CD14-positive monocyte (primary cell): ENCODE measurements at regions not wholly inside any gene's neighbourhood (a gene's known extent, or its start where the extent isn't known, plus 50 kb on each side); places are given as distances from the start of the nearest gene placed in this dataset.

Experiments
- DNase-seq, 3 donors: peaks; one replicate each; pipeline ENCODE4 v3.0.0-alpha.2; 2011 to 2022
- H2AFZ ChIP-seq: 2 replicates; pipeline ENCODE4 v1.6.0; 2012; ENCODE audit warnings: mild to moderate bottlenecking, low read depth, low read length, inconsistent platforms; ENCODE audit not compliant: insufficient read depth, poor library complexity, severe bottlenecking
- H3K27ac ChIP-seq, 2 donors: 1 replicate in 1 of 2; 2 replicates in 1 of 2; pipeline ENCODE4 v1.5.1; 2012 to 2013; ENCODE audit warnings: low read length in 2 of 2, control low read depth in 1 of 2, inconsistent platforms in 1 of 2, low read depth in 1 of 2, mild to moderate bottlenecking in 1 of 2
- H3K27me3 ChIP-seq, 2 donors: one replicate each; pipeline versions ENCODE4 v1.6.0 to v1.6.1; 2011 to 2013; ENCODE audit warnings: low read length in 2 of 2; ENCODE audit not compliant: control insufficient read depth in 2 of 2, insufficient read depth in 2 of 2
- H3K36me3 ChIP-seq, 2 donors: replicated peaks in 1 of 2; 1 replicate in 1 of 2; 2 replicates in 1 of 2; pipeline versions ENCODE4 v1.5.1 to v1.6.1; 2012 to 2013; ENCODE audit warnings: low read length in 2 of 2, control low read depth in 1 of 2, inconsistent platforms in 1 of 2, mild to moderate bottlenecking in 1 of 2; ENCODE audit not compliant: insufficient read depth in 2 of 2, control insufficient read depth in 1 of 2
- H3K4me1 ChIP-seq, 2 donors: 1 replicate in 1 of 2; 2 replicates in 1 of 2; pipeline versions ENCODE4 v1.5.1 to v1.6.1; 2012 to 2013; ENCODE audit warnings: low read length in 2 of 2, control low read depth in 1 of 2, inconsistent platforms in 1 of 2, mild to moderate bottlenecking in 1 of 2, moderate library complexity in 1 of 2; ENCODE audit not compliant: insufficient read depth in 2 of 2, control insufficient read depth in 1 of 2
- H3K4me2 ChIP-seq: replicated peaks from 2 replicates; pipeline ENCODE3; 2012; ENCODE audit warnings: low read length, moderate library complexity, mild to moderate bottlenecking; ENCODE audit not compliant: poor library complexity, severe bottlenecking; ENCODE audit errors: extremely low read depth
- H3K4me3 ChIP-seq, 3 experiments: fragments of 200-600 bp in 1 of 3; sonication (generic) in 1 of 3; replicated peaks in 1 of 3; 1 replicate in 2 of 3; 2 replicates in 1 of 3; pipeline ENCODE4 v1.5.1; 2011 to 2013; ENCODE audit warnings: low read length in 3 of 3, mild to moderate bottlenecking in 3 of 3, control low read depth in 2 of 3, low read depth in 2 of 3, inconsistent platforms in 1 of 3, moderate library complexity in 1 of 3
- H3K79me2 ChIP-seq: 2 replicates; pipeline ENCODE4 v1.6.0; 2012; ENCODE audit warnings: mild to moderate bottlenecking, control low read depth, inconsistent platforms, low read length, moderate library complexity; ENCODE audit not compliant: insufficient read depth
- H3K9ac ChIP-seq: 2 replicates; pipeline ENCODE4 v1.6.0; 2017; ENCODE audit warnings: low read length, mild to moderate bottlenecking; ENCODE audit not compliant: insufficient read depth, poor library complexity, severe bottlenecking
- H3K9me3 ChIP-seq, 2 donors: replicated peaks in 1 of 2; 1 replicate in 1 of 2; 2 replicates in 1 of 2; pipeline versions ENCODE4 v1.5.1 to v1.6.1; 2012 to 2013; ENCODE audit warnings: low read length in 2 of 2, control low read depth in 1 of 2; ENCODE audit not compliant: control insufficient read depth in 1 of 2, insufficient read depth in 1 of 2
- H4K20me1 ChIP-seq: 2 replicates; pipeline ENCODE4 v1.6.0; 2012; ENCODE audit warnings: mild to moderate bottlenecking, low read length, control low read depth, moderate library complexity; ENCODE audit not compliant: insufficient read depth
- H3K27ac Mint-ChIP-seq, 7 donors: one replicate each; pipeline ENCODE4 v1.8.0; 2020; ENCODE audit warnings: mild to moderate bottlenecking in 7 of 7, mixed read lengths in 7 of 7, moderate library complexity in 6 of 7, inconsistent platforms in 2 of 7
- H3K27me3 Mint-ChIP-seq, 3 donors: one replicate each; pipeline ENCODE4 v1.8.0; 2021 to 2022; ENCODE audit warnings: low read depth in 3 of 3, mild to moderate bottlenecking in 3 of 3, mixed read lengths in 3 of 3, moderate library complexity in 3 of 3, inconsistent platforms in 1 of 3
- H3K36me3 Mint-ChIP-seq, 2 donors: one replicate each; pipeline ENCODE4 v1.8.0; 2020; ENCODE audit warnings: mixed read lengths in 2 of 2, inconsistent platforms in 1 of 2, mild to moderate bottlenecking in 1 of 2
- H3K4me1 Mint-ChIP-seq: one replicate; pipeline ENCODE4 v1.8.0; 2020; ENCODE audit warnings: mild to moderate bottlenecking, mixed read lengths
- H3K4me3 Mint-ChIP-seq, 2 donors: one replicate each; pipeline ENCODE4 v1.8.0; 2020; ENCODE audit warnings: mild to moderate bottlenecking in 2 of 2, mixed read lengths in 2 of 2, moderate library complexity in 1 of 2
- H3K9me3 Mint-ChIP-seq, 7 donors: one replicate each; pipeline ENCODE4 v1.8.0; 2020 to 2022; ENCODE audit warnings: mixed read lengths in 7 of 7, mild to moderate bottlenecking in 6 of 7, moderate library complexity in 6 of 7, inconsistent platforms in 2 of 7
- WGBS: methylation state at CpG from one replicate; pipeline ENCODE4 v1.1.5; 2013; ENCODE audit warnings: missing lambda C conversion rate; ENCODE audit not compliant: insufficient coverage; 5-methylcytosine and 5-hydroxymethylcytosine counted together
- intact Hi-C, 2 donors: fragments of 100-400 bp; cut with micrococcal nuclease; formaldehyde crosslinking; loops; one replicate each; pipeline versions ENCODE4 v1.15.0 to v1.15.1; 2023
- TF ChIP-seq, protein P1 (sequence below): fragments of 200-600 bp; IDR thresholded peaks from one replicate; pipeline ENCODE4 v1.8.0; 2022; ENCODE audit warnings: antibody characterized with exemption, mild to moderate bottlenecking

DNA sequence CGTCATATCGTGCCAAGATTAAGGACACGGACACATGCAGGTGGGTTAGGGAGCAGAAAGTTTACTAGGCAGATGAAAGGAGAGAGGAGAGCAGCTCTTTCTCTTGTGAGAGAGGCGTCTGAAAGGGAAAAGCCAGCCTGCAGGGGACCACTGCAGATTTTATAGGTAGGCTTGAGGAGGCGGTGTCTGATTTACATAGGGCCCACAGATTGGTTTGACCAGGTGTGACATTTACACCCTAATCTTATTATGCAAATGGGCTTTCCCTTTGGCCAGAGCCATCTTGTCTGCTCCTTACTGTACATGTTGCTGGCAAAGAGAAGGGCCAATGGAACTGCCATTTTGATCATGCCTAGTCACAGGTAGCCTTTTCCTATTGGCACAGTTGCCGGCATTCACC is 137.2 kb upstream of the TAF11L2 start:
- no peak overlapping the region for H3K4me3 ChIP-seq
- intact Hi-C loops, result no loop called here
- peaks cover 12 to 16% of the 10 kb centered on the region in 2 donors for H3K4me1 ChIP-seq
- H3K9ac ChIP-seq, result no peak overlapping the region
- no peak for DNase-seq
- no peak overlapping the region for H3K4me3 Mint-ChIP-seq
- no peak overlapping the region for H3K4me2 ChIP-seq
- H3K36me3 ChIP-seq, result no peaks in the 10 kb centered on the region
- 100% methylated on average over 1 of the region's 6 CpGs for WGBS
- H3K27me3 ChIP-seq, result no peaks in the 10 kb centered on the region
- H3K36me3 Mint-ChIP-seq, result peaks cover 0 to 2% of the 10 kb centered on the region in 2 donors
- no peaks in the 10 kb centered on the region for H4K20me1 ChIP-seq
- H3K9me3 Mint-ChIP-seq, result peaks cover 0 to 7% (median 1%) of the 10 kb centered on the region in 7 donors
- no peaks in the 10 kb centered on the region for H3K9me3 ChIP-seq
- no peak overlapping the region for H3K27ac ChIP-seq
- no peak overlapping the region for H3K27ac Mint-ChIP-seq
- H3K79me2 ChIP-seq, result no peaks in the 10 kb centered on the region
- peaks cover 0 to 7% (median 2%) of the 10 kb centered on the region in 3 donors for H3K27me3 Mint-ChIP-seq
- H2AFZ ChIP-seq, result no peak overlapping the region
- TF ChIP-seq, protein P1, sequence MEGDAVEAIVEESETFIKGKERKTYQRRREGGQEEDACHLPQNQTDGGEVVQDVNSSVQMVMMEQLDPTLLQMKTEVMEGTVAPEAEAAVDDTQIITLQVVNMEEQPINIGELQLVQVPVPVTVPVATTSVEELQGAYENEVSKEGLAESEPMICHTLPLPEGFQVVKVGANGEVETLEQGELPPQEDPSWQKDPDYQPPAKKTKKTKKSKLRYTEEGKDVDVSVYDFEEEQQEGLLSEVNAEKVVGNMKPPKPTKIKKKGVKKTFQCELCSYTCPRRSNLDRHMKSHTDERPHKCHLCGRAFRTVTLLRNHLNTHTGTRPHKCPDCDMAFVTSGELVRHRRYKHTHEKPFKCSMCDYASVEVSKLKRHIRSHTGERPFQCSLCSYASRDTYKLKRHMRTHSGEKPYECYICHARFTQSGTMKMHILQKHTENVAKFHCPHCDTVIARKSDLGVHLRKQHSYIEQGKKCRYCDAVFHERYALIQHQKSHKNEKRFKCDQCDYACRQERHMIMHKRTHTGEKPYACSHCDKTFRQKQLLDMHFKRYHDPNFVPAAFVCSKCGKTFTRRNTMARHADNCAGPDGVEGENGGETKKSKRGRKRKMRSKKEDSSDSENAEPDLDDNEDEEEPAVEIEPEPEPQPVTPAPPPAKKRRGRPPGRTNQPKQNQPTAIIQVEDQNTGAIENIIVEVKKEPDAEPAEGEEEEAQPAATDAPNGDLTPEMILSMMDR, result no peak
- peaks cover 18% of the 10 kb centered on the region for H3K4me1 Mint-ChIP-seq

DNA sequence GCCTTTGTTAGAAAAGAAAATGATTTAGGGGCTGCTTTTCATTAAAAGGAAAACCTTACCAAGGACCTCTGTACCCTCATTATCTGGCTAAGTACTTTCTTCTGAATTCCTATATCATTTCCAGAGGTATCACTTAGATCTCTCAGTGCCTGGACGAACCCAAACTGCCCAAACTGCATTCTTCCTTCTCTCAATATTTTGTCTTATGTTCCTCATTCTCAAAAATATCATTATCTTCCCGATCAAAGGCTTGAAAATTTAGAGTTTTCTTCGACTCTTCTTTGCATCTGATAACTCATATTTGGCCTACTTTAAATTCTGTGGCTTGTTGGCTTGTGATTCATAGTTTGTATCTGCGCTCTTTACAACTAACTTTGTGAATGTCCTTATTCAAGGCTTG is 136.7 kb upstream of the TAF11L2 start:
- WGBS, result 83% methylated on average over 1 of the region's 4 CpGs
- Histone ChIP-seq H4K20me1 (no peaks in the 10 kb centered on the region), H3K4me3 (no peak overlapping the region), H3K36me3 (no peaks in the 10 kb centered on the region), H2AFZ (no peak overlapping the region), H3K27ac (no peak overlapping the region), H3K79me2 (no peaks in the 10 kb centered on the region), H3K4me2 (no peak overlapping the region), H3K9ac (no peak overlapping the region), H3K4me1 (peaks cover 7 to 13% of the 10 kb centered on the region in 2 donors), H3K9me3 (no peaks in the 10 kb centered on the region), H3K27me3 (no peaks in the 10 kb centered on the region)
- no peak overlapping the region for H3K27ac Mint-ChIP-seq
- peaks cover 0 to 7% (median 2%) of the 10 kb centered on the region in 3 donors for H3K27me3 Mint-ChIP-seq
- no peak for DNase-seq
- H3K36me3 Mint-ChIP-seq, result peaks cover 0 to 2% of the 10 kb centered on the region in 2 donors
- intact Hi-C loops, result no loop called here
- H3K4me1 Mint-ChIP-seq, result peaks cover 13% of the 10 kb centered on the region
- TF ChIP-seq, protein P1, result no peak
- peaks cover 0 to 6% (median 1%) of the 10 kb centered on the region in 7 donors for H3K9me3 Mint-ChIP-seq
- H3K4me3 Mint-ChIP-seq, result no peak overlapping the region
